HepG2 (cell line): ENCODE measurements at regions not wholly inside any gene's neighbourhood (a gene's known extent, or its start where the extent isn't known, plus 50 kb on each side); places are given as distances from the start of the nearest gene placed in this dataset.

Experiments
- ATAC-seq: fragments of 200-7000 bp; cut with Tn5 transposase; 3 replicates; pipeline ENCODE4 v1.9.1; 2020; ENCODE audit warnings: mild to moderate bottlenecking, moderate library complexity
- BruUV-seq: library from RNA; stranded (reverse); fragments of 400-500 nt; replicated peaks from 2 replicates; lab custom pipeline; 2021; lab: Mats Ljungman, UMichigan
- CTCF ChIA-PET: fragments of 300-600 bp; formaldehyde crosslinking; extraction: SDS; loops from one replicate; lab custom pipeline; 2021; ENCODE audit warnings: low total read pairs, inconsistent platforms, low intra/inter-chr PET ratio; lab: Yijun Ruan, JAX
- POLR2A ChIA-PET: fragments of 350-600 bp; sonication (Branson Sonifier 250); formaldehyde crosslinking; loops from one replicate; lab custom pipeline; 2020; ENCODE audit warnings: antibody characterized with exemption, inconsistent platforms; lab: Yijun Ruan, JAX
- DNase-seq: peaks from one replicate; pipeline ENCODE4 v3.0.0-alpha.2; 2015; ENCODE audit warnings: low spot score
- FAIRE-seq: peaks from 3 replicates; lab custom pipeline; 2011; peaks lifted over from hg19 to GRCh38; lab: Jason Lieb, UNC
- H2AFZ ChIP-seq: one replicate; pipeline ENCODE4 v1.6.1; 2011; ENCODE audit warnings: low read length, inconsistent platforms
- H3K27ac ChIP-seq: fragments of 300-600 bp; 3 replicates; pipeline ENCODE4 v1.8.0; 2011; ENCODE audit warnings: mixed run types, mild to moderate bottlenecking, mixed read lengths, low read length, inconsistent platforms; ENCODE audit not compliant: insufficient read depth; ENCODE audit errors: extremely low read length
- H3K27me3 ChIP-seq, 2 experiments: fragments of 200-600 bp in 1 of 2; 2 replicates in 1 of 2; 3 replicates in 1 of 2; pipeline versions ENCODE4 v1.6.0 to v1.8.0; 2011; ENCODE audit warnings: low read length in 2 of 2, mild to moderate bottlenecking in 2 of 2, moderate library complexity in 2 of 2, inconsistent platforms in 1 of 2; ENCODE audit not compliant: insufficient read depth in 2 of 2, control insufficient read depth in 1 of 2
- H3K36me3 ChIP-seq, 2 experiments: fragments of 200-600 bp in 1 of 2; replicated peaks in 1 of 2; 2 replicates in 1 of 2; 3 replicates in 1 of 2; pipeline versions ENCODE4 v1.5.1 to v1.8.0; 2011; ENCODE audit warnings: low read length in 2 of 2, inconsistent platforms in 1 of 2; ENCODE audit not compliant: insufficient read depth in 2 of 2, control insufficient read depth in 1 of 2
- H3K4me1 ChIP-seq: 2 replicates; pipeline ENCODE4 v1.5.1; 2012; ENCODE audit warnings: low read length, inconsistent platforms; ENCODE audit not compliant: insufficient read depth
- H3K4me2 ChIP-seq: 2 replicates; pipeline ENCODE4 v1.6.0; 2011; ENCODE audit warnings: low read depth, low read length, inconsistent platforms
- H3K4me3 ChIP-seq, 3 experiments: fragments of 200-600 bp in 1 of 3; sonication (generic), shearing (Covaris generic) in 1 of 3; replicated peaks in 1 of 3; 2 replicates each; pipeline ENCODE4 v1.5.1; 2011 to 2016; ENCODE audit warnings: low read length in 3 of 3, inconsistent platforms in 2 of 3, low read depth in 2 of 3, mild to moderate bottlenecking in 2 of 3, control low read depth in 1 of 3, mixed read lengths in 1 of 3; ENCODE audit not compliant: insufficient read depth in 1 of 3
- H3K79me2 ChIP-seq: one replicate; pipeline ENCODE4 v1.6.1; 2011; ENCODE audit warnings: low read length, inconsistent platforms; ENCODE audit not compliant: insufficient read depth
- H3K9ac ChIP-seq: 2 replicates; pipeline ENCODE4 v1.6.0; 2011; ENCODE audit warnings: mild to moderate bottlenecking, low read depth, low read length, inconsistent platforms; ENCODE audit not compliant: insufficient read depth
- H3K9me3 ChIP-seq: 2 replicates; pipeline ENCODE4 v1.5.1; 2012; ENCODE audit warnings: mild to moderate bottlenecking, low read length
- H4K20me1 ChIP-seq: 2 replicates; pipeline ENCODE4 v1.6.0; 2011; ENCODE audit warnings: inconsistent platforms, mild to moderate bottlenecking, low read length, moderate library complexity; ENCODE audit not compliant: insufficient read depth
- CBFB ChIP-seq: sonication (generic); formaldehyde crosslinking; IDR thresholded peaks from 2 replicates; pipeline ENCODE4 v1.4.0; 2020; ENCODE audit warnings: missing genetic modification reagents
- CEBPB ChIP-seq: IDR thresholded peaks from 2 replicates; pipeline ENCODE4 v1.6.1; 2011; ENCODE audit warnings: low read depth, low read length, improper control_type of control experiment, borderline replicate concordance
- MATR3 ChIP-seq: sonication (generic); formaldehyde crosslinking; IDR thresholded peaks from 2 replicates; pipeline ENCODE4 v1.4.0; 2020; ENCODE audit warnings: missing genetic modification reagents
- MBD4 ChIP-seq: IDR thresholded peaks from 2 replicates; pipeline ENCODE4 v1.6.1; 2012; ENCODE audit warnings: low read length, inconsistent platforms, borderline replicate concordance
- NKX3-1 ChIP-seq: sonication (generic); formaldehyde crosslinking; IDR thresholded peaks from 2 replicates; pipeline ENCODE4 v1.5.0; 2020; ENCODE audit warnings: missing genetic modification reagents
- PAWR ChIP-seq: sonication (generic); formaldehyde crosslinking; IDR thresholded peaks from 2 replicates; pipeline ENCODE4 v1.4.0; 2020; ENCODE audit warnings: missing genetic modification reagents, mild to moderate bottlenecking, borderline replicate concordance
- PRDM10 ChIP-seq: sonication (generic); formaldehyde crosslinking; IDR thresholded peaks from 2 replicates; pipeline ENCODE4 v1.4.0; 2020; ENCODE audit warnings: low read depth, missing genetic modification reagents
- SIX1 ChIP-seq: sonication (generic); formaldehyde crosslinking; IDR thresholded peaks from 2 replicates; pipeline ENCODE4 v1.4.0; 2020; ENCODE audit warnings: missing genetic modification reagents, borderline replicate concordance
- SP2 ChIP-seq: sonication (generic); formaldehyde crosslinking; IDR thresholded peaks from 2 replicates; pipeline ENCODE4 v1.5.1; 2020; ENCODE audit warnings: mild to moderate bottlenecking, missing genetic modification reagents
- TFDP2 ChIP-seq: sonication (generic); formaldehyde crosslinking; IDR thresholded peaks from 2 replicates; pipeline ENCODE4 v1.4.0; 2020; ENCODE audit warnings: missing genetic modification reagents
- THAP7 ChIP-seq: sonication (generic); formaldehyde crosslinking; IDR thresholded peaks from 2 replicates; pipeline ENCODE4 v1.8.1; 2023; ENCODE audit warnings: mild to moderate bottlenecking, missing genetic modification reagents
- THYN1 ChIP-seq: sonication (generic); formaldehyde crosslinking; IDR thresholded peaks from 2 replicates; pipeline ENCODE4 v1.8.1; 2023; ENCODE audit warnings: low read depth, mild to moderate bottlenecking, moderate library complexity, missing genetic modification reagents, borderline replicate concordance
- ZFP37 ChIP-seq: sonication (generic); formaldehyde crosslinking; IDR thresholded peaks from 2 replicates; pipeline ENCODE4 v1.4.0; 2020; ENCODE audit warnings: missing genetic modification reagents, borderline replicate concordance
- ZNF30 ChIP-seq: sonication (generic); formaldehyde crosslinking; IDR thresholded peaks from 2 replicates; pipeline ENCODE4 v1.5.0; 2020; ENCODE audit warnings: mild to moderate bottlenecking, missing genetic modification reagents
- ZNF383 ChIP-seq: sonication (generic); formaldehyde crosslinking; IDR thresholded peaks from 2 replicates; pipeline ENCODE4 v1.4.0; 2020; ENCODE audit warnings: missing genetic modification reagents, mild to moderate bottlenecking, borderline replicate concordance
- WGBS: methylation state at CpG from one replicate; pipeline ENCODE4 v1.1.6; 2017; ENCODE audit warnings: low lambda C conversion rate; 5-methylcytosine and 5-hydroxymethylcytosine counted together
- in situ Hi-C: cut with HindIII; loops from 2 replicates; pipeline ENCODE4 v1.10.0; 2017; ENCODE audit warnings: low pct_unique_long_range_greater_than_20kb; ENCODE audit not compliant: extremely low pct_ligation_motif_present
- intact Hi-C: fragments of 100-400 bp; cut with micrococcal nuclease; formaldehyde crosslinking; loops from one replicate; pipeline ENCODE4 v1.10.0; 2022; ENCODE audit not compliant: unreplicated experiment

- no peaks in the 10 kb centered on the region for H3K79me2 ChIP-seq
- TF ChIP-seq CEBPB = peak; percentile 66
- TF ChIP-seq PAWR (CRISPR knock-in tag) = no peak
- H2AFZ ChIP-seq = no peak overlapping the region
- no peaks in the 10 kb centered on the region for H4K20me1 ChIP-seq
- CTCF ChIA-PET = no interaction called here
- BruUV-seq = no TSS peak
- no peaks in the 10 kb centered on the region for H3K36me3 ChIP-seq
- no peaks in the 10 kb centered on the region for H3K27me3 ChIP-seq
- no peak for FAIRE-seq
- no peaks in the 10 kb centered on the region for H3K9me3 ChIP-seq
- no peak overlapping the region for H3K4me3 ChIP-seq
- H3K9ac ChIP-seq = no peak overlapping the region
- intact Hi-C loops = no loop called here
- POLR2A ChIA-PET = no interaction called here
- H3K4me1 ChIP-seq = no peaks in the 10 kb centered on the region
- no peak for DNase-seq
- in situ Hi-C loops = no loop called here
- 0% methylated on average over 3 of the region's 3 CpGs for WGBS
- H3K4me2 ChIP-seq = no peak overlapping the region
- H3K27ac ChIP-seq = no peak overlapping the region
- ATAC-seq = no peak
Observed at GRCh38 chr9:119829748-119830147, 460.5 kb upstream of the BRINP1 start.

GRCh38 chr9:119829186-119829585 is 460.0 kb upstream of the BRINP1 start:
- in situ Hi-C loops (no loop called here), intact Hi-C loops (no loop called here)
- ATAC-seq (no peak), FAIRE-seq (no peak)
- Histone ChIP-seq H3K27ac (no peak overlapping the region), H3K4me2 (no peak overlapping the region), H3K4me1 (no peaks in the 10 kb centered on the region), H3K79me2 (no peaks in the 10 kb centered on the region), H2AFZ (no peak overlapping the region), H3K36me3 (no peaks in the 10 kb centered on the region), H4K20me1 (no peaks in the 10 kb centered on the region), H3K27me3 (no peaks in the 10 kb centered on the region), H3K4me3 (no peak overlapping the region), H3K9ac (no peak overlapping the region)
- 1% methylated on average over 2 of the region's 2 CpGs for WGBS
- ChIA-PET POLR2A (no interaction called here), CTCF (no interaction called here)
- BruUV-seq = no TSS peak
- TF ChIP-seq CBFB (CRISPR knock-in tag) (no peak), TFDP2 (CRISPR knock-in tag) (no peak), ZFP37 (CRISPR knock-in tag) (no peak), ZNF383 (CRISPR knock-in tag) (no peak), SP2 (CRISPR knock-in tag) (no peak), MATR3 (CRISPR knock-in tag) (no peak), THAP7 (CRISPR knock-in tag) (no peak), PRDM10 (CRISPR knock-in tag) (no peak), ZNF30 (CRISPR knock-in tag) (no peak), NKX3-1 (CRISPR knock-in tag) (no peak), MBD4 (no peak), SIX1 (CRISPR knock-in tag) (no peak), THYN1 (CRISPR knock-in tag) (no peak)
- TF ChIP-seq, all 625 proteins: peak for 0
- no peak for DNase-seq
- H3K9me3 ChIP-seq = no peaks in the 10 kb centered on the region
